Panc1 (cell line): ENCODE measurements at regions not wholly inside any gene's neighbourhood (a gene's known extent, or its start where the extent isn't known, plus 50 kb on each side); places are given as distances from the start of the nearest gene placed in this dataset.

Experiments
- ATAC-seq: fragments of 200-7000 bp; cut with Tn5 transposase; 2 replicates; pipeline ENCODE4 v1.9.1; 2020; ENCODE audit warnings: mild to moderate bottlenecking, moderate library complexity
- BruUV-seq: library from RNA; stranded (reverse); fragments of 400-500 nt; replicated peaks from 2 replicates; lab custom pipeline; 2021; lab: Mats Ljungman, UMichigan
- CTCF ChIA-PET: fragments of 300-600 bp; sonication (Branson Sonifier 250); formaldehyde crosslinking; loops from one replicate; lab custom pipeline; 2022; ENCODE audit warnings: antibody characterized with exemption; lab: Charles Lee
- POLR2A ChIA-PET: fragments of 300-600 bp; sonication (Branson Sonifier 250); formaldehyde crosslinking; loops from one replicate; lab custom pipeline; 2022; ENCODE audit warnings: antibody characterized with exemption; lab: Charles Lee
- DNase-seq: peaks from one replicate; pipeline ENCODE4 v3.0.0-alpha.2; 2010; ENCODE audit warnings: low read depth, low spot score
- H3K27ac ChIP-seq: 2 replicates; pipeline ENCODE4 v1.5.1; 2011; ENCODE audit warnings: mild to moderate bottlenecking, low read length, inconsistent platforms
- H3K27me3 ChIP-seq: fragments of 200-500 bp; sonication (Bioruptor generic); 2 replicates; pipeline ENCODE4 v1.6.0; 2014; ENCODE audit warnings: low read length, inconsistent platforms; ENCODE audit not compliant: control insufficient read depth, insufficient read depth
- H3K36me3 ChIP-seq: fragments of 200-500 bp; sonication (Bioruptor generic); 2 replicates; pipeline ENCODE4 v1.5.1; 2014; ENCODE audit warnings: inconsistent platforms, mild to moderate bottlenecking, low read length, moderate library complexity; ENCODE audit not compliant: control insufficient read depth, insufficient read depth
- H3K4me1 ChIP-seq: 2 replicates; pipeline ENCODE4 v1.5.1; 2011; ENCODE audit warnings: inconsistent platforms, mild to moderate bottlenecking, low read length, moderate library complexity; ENCODE audit not compliant: control insufficient read depth, insufficient read depth
- H3K4me3 ChIP-seq, 2 experiments: 2 replicates each; pipeline ENCODE4 v1.5.1; 2011 to 2012; ENCODE audit warnings: low read depth in 2 of 2, low read length in 2 of 2, mild to moderate bottlenecking in 2 of 2, inconsistent platforms in 1 of 2, moderate library complexity in 1 of 2
- H3K9me3 ChIP-seq: fragments of 200-500 bp; sonication (Bioruptor generic); 2 replicates; pipeline ENCODE4 v1.5.1; 2014; ENCODE audit warnings: low read depth, mild to moderate bottlenecking, inconsistent platforms, low read length, moderate library complexity; ENCODE audit not compliant: control insufficient read depth, insufficient read depth
- POLR2AphosphoS5 ChIP-seq: IDR thresholded peaks from 2 replicates; pipeline ENCODE4 v1.6.1; 2012; ENCODE audit warnings: mild to moderate bottlenecking, low read depth, low read length, moderate library complexity
- SIN3A ChIP-seq: IDR thresholded peaks from 2 replicates; pipeline ENCODE4 v1.6.1; 2012; ENCODE audit warnings: low read depth, mild to moderate bottlenecking, low read length, moderate library complexity, borderline replicate concordance; ENCODE audit not compliant: insufficient read depth
- TCF7L2 ChIP-seq: IDR thresholded peaks from 2 replicates; pipeline ENCODE4 v1.6.1; 2011; ENCODE audit warnings: mild to moderate bottlenecking, low read depth, low read length, inconsistent platforms
- in situ Hi-C: cut with HindIII; loops from 2 replicates; pipeline ENCODE4 v1.10.0; 2016; ENCODE audit warnings: low sequenced_read_pairs, low pct_unique_long_range_greater_than_20kb
- intact Hi-C: fragments of 100-400 bp; cut with micrococcal nuclease; formaldehyde crosslinking; loops from one replicate; pipeline ENCODE4 v1.10.0; 2022; ENCODE audit not compliant: unreplicated experiment
- TF ChIP-seq, protein P1 (sequence below), 2 experiments: IDR thresholded peaks; 2 replicates each; pipeline ENCODE4 v1.6.1; 2011 to 2012; ENCODE audit warnings: low read depth in 2 of 2, control low read depth in 1 of 2, low read length in 1 of 2, mild to moderate bottlenecking in 1 of 2, moderate library complexity in 1 of 2; ENCODE audit not compliant: insufficient read depth in 1 of 2
- TF ChIP-seq, protein P2 (sequence below): fragments of 450-650 bp; IDR thresholded peaks from 2 replicates; pipeline ENCODE4 v1.5.1; 2017; ENCODE audit warnings: mild to moderate bottlenecking

DNA sequence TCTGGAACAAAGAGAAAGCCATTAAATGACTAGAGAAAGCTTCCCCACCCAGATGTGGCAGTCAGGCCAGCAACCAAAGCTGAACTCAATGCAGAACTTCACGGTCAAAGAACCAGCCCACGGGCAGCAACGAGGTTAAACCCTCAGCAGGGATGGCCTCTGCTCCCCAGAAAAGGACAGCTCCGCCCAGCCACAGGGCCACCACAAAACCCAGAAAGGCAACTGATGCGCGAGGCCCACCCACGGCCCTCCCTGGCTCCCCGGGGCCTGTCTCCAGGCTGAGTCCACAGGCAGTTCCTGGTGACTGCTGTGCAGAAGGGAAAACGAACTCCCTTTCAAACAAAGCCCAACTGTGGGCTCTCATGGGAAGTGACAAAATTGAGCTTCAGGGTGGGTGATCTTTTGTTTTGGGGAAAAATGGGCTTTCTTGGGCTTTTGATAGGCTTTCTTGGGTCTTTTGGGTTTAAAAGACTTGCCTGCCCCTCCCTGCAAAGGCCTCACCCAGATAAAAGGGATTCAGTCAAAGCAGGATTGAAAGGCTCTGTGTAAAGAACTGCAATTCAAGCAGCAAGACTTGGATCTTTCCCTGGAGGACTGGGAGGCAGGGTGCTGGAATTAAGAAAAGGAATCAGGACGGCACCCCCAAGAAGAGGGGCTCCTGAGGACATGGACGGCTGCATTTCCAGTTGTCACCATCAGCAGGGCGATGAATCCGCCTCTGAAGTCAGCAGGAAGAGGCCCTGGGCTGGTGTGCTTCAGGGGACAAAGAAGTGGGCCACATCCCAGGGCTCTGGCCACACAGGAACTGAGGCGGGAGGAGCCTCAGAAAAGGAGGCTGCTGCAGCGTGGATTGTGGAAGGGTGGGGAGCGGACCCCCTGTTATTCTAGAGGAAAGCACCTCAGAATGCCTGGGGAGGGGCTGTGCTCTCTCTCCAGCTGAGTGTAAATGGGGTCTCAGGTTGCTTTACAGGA lies 209.9 kb downstream of the USP6NL start:
- TF ChIP-seq, protein P1, sequence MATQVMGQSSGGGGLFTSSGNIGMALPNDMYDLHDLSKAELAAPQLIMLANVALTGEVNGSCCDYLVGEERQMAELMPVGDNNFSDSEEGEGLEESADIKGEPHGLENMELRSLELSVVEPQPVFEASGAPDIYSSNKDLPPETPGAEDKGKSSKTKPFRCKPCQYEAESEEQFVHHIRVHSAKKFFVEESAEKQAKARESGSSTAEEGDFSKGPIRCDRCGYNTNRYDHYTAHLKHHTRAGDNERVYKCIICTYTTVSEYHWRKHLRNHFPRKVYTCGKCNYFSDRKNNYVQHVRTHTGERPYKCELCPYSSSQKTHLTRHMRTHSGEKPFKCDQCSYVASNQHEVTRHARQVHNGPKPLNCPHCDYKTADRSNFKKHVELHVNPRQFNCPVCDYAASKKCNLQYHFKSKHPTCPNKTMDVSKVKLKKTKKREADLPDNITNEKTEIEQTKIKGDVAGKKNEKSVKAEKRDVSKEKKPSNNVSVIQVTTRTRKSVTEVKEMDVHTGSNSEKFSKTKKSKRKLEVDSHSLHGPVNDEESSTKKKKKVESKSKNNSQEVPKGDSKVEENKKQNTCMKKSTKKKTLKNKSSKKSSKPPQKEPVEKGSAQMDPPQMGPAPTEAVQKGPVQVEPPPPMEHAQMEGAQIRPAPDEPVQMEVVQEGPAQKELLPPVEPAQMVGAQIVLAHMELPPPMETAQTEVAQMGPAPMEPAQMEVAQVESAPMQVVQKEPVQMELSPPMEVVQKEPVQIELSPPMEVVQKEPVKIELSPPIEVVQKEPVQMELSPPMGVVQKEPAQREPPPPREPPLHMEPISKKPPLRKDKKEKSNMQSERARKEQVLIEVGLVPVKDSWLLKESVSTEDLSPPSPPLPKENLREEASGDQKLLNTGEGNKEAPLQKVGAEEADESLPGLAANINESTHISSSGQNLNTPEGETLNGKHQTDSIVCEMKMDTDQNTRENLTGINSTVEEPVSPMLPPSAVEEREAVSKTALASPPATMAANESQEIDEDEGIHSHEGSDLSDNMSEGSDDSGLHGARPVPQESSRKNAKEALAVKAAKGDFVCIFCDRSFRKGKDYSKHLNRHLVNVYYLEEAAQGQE (IDR thresholded peaks at IDR 0.05; ENCODE audit: insufficient read depth in 1 of 2, low read depth in 2 of 2, low read length in 1 of 2) = no peak
- TF ChIP-seq TCF7L2 = no peak
- TF ChIP-seq SIN3A = no peak
- TF ChIP-seq, protein P2, sequence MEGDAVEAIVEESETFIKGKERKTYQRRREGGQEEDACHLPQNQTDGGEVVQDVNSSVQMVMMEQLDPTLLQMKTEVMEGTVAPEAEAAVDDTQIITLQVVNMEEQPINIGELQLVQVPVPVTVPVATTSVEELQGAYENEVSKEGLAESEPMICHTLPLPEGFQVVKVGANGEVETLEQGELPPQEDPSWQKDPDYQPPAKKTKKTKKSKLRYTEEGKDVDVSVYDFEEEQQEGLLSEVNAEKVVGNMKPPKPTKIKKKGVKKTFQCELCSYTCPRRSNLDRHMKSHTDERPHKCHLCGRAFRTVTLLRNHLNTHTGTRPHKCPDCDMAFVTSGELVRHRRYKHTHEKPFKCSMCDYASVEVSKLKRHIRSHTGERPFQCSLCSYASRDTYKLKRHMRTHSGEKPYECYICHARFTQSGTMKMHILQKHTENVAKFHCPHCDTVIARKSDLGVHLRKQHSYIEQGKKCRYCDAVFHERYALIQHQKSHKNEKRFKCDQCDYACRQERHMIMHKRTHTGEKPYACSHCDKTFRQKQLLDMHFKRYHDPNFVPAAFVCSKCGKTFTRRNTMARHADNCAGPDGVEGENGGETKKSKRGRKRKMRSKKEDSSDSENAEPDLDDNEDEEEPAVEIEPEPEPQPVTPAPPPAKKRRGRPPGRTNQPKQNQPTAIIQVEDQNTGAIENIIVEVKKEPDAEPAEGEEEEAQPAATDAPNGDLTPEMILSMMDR = no peak
- no peak for TF ChIP-seq POLR2AphosphoS5
- Histone ChIP-seq H3K27me3 (no peaks in the 10 kb centered on the region), H3K27ac (no peak overlapping the region), H3K4me1 (no peaks in the 10 kb centered on the region), H3K9me3 (no peaks in the 10 kb centered on the region), H3K4me3 (no peak overlapping the region), H3K36me3 (no peaks in the 10 kb centered on the region)
- ChIA-PET CTCF (no interaction called here), POLR2A (no interaction called here)
- intact Hi-C loops = no loop called here
- BruUV-seq = no TSS peak
- in situ Hi-C loops = no loop called here
- no peak for DNase-seq
- ATAC-seq = no peak

DNA sequence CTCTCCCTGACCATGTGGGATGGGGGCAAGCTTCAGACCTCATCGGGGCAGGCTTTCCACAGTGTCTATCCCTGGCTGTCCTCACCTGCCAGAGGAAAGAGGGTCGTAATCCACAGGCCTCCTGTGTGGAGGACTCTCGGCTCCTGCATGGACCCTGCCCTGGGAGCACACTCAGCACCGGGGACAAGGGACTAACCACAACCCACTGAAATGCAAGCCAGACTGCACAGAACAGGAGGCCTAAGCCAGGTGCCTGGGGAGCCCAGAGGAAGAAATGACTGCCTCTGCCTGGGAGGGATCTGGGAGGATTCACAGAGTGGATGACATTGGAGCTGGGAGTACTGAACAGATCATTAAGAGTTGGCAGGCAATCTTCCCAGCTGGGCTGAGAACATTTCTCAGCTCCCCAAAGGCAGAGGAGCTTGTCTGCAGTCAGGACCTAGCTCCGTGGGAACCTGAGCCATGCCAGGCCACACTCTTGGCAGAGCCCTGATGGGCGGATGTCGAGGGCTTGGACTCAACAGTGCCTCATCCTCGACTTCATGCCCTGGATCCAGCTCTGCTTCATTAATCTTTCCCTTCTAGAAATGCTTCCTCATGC lies 213.4 kb downstream of the USP6NL start:
- CTCF ChIA-PET = no interaction called here
- no peaks in the 10 kb centered on the region for H3K4me1 ChIP-seq
- no peaks in the 10 kb centered on the region for H3K27me3 ChIP-seq
- ATAC-seq = no peak
- no TSS peak for BruUV-seq
- H3K27ac ChIP-seq = no peak overlapping the region
- H3K36me3 ChIP-seq = no peaks in the 10 kb centered on the region
- no peak overlapping the region for H3K4me3 ChIP-seq
- no peaks in the 10 kb centered on the region for H3K9me3 ChIP-seq
- TF ChIP-seq, protein P2 = no peak
- no peak for TF ChIP-seq SIN3A
- TF ChIP-seq TCF7L2 = no peak
- TF ChIP-seq POLR2AphosphoS5 = no peak
- TF ChIP-seq, protein P1 (IDR thresholded peaks at IDR 0.05; ENCODE audit: insufficient read depth in 1 of 2, low read depth in 2 of 2, low read length in 1 of 2) = no peak
- DNase-seq = no peak
- POLR2A ChIA-PET = no interaction called here
- in situ Hi-C loops = no loop called here
- intact Hi-C loops = no loop called here
